RKO (cell line): ENCODE measurements at regions not wholly inside any gene's neighbourhood (a gene's known extent, or its start where the extent isn't known, plus 50 kb on each side); places are given as distances from the start of the nearest gene placed in this dataset.
"Not testable (repeated sequence)": the region's sequence is repeated elsewhere in the genome, so short reads cannot be mapped to it uniquely, and the experiment has no call there.

Experiments
- DNase-seq: peaks from one replicate; pipeline ENCODE4 v3.0.0-alpha.2; 2016; ENCODE audit warnings: low spot score

DNA sequence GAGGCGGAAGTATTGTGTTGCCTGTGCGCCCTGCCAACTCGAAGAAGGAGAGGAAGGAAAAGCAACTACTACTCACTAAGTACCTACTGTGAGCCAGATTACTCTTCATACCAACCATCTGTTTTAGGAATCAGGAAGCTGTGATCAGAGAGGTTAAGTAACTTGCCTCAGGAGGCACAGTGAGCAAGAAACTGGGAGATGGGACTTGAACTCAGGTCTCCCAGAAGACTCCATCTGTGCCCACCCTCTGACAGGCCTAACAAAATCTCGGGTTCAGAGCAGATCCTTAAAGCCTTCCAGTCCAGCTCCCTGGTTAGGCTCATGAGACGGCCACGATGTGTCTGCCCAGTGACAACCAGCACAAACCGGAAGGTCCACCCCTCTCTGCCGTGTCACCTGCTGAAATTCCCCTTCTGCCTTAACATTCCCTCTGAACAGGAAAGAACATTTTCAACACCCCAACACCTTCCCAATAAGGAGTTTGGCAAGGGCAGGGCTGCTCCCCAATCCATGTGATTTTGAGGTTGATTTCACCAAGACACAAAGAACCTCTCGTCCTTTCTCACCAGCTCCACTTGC, 230.1 kb downstream of the TOMM20 start:
- no peak for DNase-seq

DNA sequence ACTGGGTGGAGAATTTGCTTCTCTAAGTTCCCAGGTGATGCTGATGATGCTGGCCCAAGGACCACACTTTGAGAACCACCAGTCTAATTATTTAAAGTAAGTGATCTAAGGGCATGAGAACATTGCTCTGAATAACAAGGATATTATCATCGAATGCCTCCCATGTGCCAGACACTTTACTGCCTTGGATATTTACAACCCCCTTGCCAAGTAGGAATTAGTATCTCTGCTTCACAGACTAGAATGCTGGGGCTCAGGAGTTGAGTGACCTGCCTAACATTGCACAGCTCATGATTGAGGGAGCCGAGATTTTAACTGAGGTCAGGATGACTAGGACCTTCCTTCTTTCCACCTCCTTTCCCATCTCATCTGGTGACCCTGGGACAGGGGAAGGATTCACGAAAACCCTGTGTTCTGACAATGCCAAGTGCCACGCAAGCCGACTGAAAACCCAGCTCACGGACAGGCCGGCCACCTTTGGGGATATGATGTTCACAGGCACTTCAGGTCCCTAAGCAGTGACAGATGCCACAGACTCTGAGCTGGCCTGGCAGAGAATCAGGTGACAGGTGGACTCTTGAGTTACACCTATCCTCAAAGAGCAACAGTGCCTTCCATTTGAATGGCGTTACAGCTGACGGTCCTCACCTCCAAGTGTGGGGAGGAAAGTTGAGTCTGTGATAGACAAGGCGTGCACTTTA, 230.7 kb downstream of the TOMM20 start:
- DNase-seq: no peak

DNA sequence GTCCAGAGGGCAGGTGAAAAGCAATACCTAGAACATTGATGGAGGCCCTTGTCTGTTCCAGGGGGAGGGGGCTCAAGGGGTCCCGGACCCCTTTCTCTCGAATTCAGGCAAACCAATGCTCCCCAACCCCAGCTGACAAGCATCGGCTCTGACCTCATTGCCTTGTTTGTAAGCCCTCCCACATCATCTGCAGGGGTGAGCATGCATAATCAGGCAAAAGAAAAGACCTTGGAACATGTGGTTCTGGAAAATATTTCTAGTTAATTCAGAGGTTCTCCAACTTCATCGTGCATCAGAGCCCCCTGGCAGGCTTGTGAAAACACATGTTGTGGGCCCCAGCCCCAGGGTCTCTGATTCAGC, 231.3 kb downstream of the TOMM20 start:
- no peak for DNase-seq

DNA sequence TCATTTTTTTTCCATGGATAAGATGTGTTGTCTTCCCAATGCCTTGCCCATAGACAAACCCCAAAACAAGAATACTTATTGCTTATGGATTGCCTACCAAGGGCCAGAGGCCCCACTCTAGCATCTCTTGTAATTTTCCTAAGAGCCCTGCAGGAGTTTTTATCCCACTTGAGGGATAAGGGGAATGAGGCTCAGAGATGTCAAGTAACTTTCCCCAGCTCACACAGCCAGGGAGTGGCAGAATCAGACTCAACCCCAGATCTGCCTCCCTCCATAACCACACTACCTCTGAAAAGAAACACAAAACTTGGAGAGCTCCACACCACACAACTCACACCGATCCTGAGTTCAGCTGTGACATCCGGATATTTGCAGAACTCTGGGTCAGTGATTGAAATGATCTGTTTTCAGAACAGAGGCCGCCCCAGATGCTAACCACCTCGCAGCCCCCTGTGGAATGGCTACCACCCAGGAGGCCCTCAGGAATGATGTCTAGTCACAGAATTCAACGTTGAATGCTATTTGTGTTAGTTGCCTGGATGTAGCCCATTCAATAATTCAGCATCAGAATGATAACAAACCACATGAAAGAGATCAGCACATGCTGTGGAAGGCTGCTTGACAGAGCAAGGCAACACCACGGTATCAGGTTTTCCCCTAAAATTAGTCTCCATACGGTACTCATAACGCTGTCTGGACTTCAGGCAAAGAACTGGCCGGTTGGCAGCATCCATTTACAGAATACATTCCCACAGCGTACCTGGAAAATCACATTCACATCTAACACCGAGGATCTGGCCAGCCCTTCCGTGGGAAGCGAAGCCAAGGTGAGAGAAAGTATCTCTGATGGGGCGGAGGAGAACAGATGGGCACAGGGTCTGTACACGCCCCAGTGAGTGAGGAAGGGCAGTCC, 231.9 kb downstream of the TOMM20 start:
- DNase-seq: no peak

DNA sequence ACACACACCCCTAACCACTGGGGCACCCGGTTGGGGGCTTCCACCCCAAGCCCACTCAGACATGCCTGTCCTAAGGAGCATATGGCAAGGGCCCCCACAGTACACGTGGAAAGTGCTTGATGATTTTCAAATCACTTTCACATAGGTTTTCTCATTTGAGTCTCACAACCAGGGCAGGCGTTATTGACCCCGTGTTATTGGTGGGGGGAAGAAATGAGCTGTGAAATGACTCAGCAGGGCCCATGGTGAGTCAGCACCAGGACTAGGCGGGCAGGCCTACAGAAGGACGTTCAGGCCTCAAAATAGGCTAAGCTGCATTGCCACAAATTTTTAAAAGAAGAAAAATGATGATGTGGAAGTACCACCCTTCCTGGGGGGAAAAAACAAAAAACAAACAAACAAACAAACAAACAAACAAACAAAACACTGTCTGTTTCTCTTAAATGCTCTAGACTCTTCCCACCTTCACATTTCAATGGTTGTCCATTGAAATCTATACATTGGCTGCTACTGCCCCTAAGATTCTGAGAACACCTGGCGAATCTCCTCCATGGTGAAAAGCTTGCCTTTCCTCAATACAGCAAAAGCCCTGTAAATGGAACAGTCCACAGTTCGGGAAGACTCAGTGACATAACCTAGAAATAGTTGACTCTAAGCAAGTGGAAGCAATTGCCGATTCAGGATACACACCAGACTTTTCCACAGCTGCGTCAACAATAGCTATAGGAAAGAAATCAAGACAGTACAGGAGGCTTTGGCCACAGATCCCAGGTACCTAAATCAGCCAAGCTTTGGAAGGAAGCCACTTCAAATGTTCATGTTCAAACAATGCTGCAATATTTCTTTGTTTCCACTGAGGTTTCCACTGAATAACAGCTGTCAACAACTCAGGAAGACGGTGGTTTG, 234.7 kb downstream of the TOMM20 start:
- DNase-seq: peak; percentile 63

DNA sequence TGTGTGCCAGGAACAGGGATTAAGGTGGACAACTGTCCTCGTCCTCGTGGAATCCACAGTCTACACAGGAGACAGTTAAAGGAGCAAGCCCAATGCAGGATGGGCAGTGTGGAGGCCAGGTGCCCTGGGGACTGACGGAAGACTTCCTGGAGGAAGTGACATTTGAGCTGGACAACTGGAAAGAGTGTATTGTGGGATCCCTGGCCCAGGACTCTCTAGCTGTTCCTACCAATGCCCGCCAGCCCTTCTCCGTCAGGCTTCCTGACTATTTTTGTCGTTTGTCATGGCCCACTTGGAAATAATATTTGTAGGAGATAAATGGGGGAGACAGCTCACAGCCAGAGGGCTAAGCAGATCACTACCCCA, 235.3 kb downstream of the TOMM20 start:
- no peak for DNase-seq

DNA sequence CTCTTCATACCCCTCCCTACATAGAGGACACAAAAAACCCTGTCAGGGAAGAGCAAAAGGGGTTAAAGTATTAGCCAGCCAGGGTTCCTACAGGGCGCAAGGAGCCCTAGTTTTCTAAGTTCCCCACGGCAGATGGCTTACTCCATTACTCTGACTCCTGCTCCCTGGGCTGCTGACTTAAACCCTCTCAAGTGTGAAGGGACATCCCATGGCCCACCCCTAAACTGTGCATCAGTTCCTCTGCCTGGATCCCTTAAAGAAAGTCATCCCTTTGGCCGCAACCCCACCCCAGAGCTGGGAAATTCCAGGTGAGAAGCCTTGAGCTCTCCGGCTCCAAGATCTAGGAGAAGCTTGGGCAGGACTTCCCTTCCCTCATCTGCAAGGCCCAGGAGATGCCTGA, 236.0 kb downstream of the TOMM20 start:
- no peak for DNase-seq

DNA sequence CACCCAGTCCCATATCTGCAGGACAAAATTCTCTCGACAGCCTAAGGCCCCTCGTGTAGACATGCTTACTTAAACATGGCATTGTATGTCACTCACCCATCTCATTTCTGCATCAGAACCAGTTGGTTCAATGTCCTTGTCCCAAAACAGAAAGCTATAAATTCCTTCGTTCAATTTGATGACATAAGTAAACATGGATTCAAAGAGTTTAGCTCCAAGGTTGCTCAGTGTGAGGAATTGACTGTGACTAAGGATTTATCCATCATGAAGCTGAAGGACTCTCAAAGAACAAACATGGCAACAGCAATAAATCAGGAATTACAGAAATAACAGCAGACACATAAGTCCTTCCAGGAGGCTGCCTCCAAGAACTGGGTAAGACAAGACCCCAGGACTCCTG, 237.2 kb downstream of the TOMM20 start:
- no peak for DNase-seq

DNA sequence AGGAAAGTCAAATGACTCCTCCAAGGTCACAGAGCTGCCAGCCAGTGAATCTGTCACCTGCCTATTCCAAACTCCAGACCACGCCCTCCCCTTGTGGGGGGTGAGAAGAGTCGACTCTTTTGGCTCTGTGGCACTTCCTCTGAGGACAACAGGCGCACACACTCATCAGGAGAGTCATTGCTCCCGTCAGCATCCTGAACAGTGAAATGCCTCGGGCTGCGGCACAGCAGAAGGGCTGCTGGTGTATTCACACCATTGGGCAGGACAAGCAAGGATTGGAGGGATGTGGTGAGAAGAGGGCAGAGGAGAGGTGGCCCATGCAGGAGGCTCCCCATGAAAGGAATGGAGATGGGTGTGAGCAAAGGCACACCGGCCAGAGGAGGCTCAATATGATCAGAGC, 239.0 kb downstream of the TOMM20 start:
- DNase-seq: no peak

DNA sequence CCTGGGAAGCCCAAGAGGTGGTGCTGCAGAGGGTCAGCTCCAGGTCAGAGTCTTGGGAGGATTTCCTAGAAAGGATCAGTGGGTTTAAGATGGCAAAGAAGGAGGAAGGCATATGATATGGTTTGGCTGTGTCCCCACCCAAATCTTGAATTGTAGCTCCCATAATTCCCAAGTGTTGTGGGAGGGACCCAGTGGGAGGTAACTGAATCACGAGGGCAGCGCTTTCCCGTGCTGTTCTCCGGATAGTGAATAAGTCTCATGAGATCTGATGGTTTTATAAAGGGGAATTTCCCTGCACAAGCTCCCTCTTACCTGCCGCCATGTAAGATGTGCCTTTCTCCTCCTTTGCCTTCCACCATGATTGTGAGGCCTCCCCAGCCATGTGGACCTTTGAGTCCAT, 240.4 kb downstream of the TOMM20 start:
- DNase-seq: not testable (repeated sequence)

DNA sequence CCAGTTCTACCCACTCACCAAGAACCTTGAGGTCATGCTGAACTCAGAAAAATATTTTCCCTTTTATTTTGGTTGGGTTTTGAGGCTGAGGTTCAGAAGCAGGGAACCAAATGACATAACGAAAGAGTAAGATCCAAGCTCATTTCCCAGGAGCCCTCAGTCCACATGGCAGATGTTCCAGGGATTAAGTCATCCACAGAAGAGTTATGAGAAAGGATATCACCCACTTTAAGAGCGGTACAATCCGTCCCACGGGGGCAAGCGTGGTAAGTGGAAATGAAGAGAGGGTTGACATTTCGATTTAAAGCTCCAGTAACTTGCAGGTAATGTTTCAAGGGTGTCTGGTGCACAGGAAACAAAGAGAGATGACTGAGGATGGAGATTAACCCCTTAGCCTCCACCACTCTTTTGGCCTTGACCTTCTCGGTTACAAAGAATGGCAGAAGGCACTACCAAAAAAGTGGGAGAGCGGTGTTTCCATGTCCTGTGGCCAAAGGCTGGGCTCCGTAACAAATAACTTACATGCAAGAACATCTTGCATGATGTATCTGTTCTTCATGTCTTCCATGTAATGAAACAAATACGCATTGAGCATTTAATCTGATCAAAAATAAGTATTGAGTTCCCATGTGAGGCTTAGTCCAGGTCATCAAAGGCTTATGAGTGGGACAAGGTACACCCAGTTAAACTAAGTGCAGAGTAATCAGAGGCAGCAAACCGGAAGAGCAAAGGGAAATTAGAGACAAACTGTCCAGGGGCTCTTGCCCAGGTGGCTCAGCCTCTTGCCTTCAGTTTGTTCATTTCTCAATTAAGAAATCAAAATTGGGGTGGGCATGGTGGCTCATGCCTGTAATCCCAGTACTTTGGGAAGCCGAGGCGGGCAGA, 241.4 kb downstream of the TOMM20 start:
- DNase-seq: no peak

DNA sequence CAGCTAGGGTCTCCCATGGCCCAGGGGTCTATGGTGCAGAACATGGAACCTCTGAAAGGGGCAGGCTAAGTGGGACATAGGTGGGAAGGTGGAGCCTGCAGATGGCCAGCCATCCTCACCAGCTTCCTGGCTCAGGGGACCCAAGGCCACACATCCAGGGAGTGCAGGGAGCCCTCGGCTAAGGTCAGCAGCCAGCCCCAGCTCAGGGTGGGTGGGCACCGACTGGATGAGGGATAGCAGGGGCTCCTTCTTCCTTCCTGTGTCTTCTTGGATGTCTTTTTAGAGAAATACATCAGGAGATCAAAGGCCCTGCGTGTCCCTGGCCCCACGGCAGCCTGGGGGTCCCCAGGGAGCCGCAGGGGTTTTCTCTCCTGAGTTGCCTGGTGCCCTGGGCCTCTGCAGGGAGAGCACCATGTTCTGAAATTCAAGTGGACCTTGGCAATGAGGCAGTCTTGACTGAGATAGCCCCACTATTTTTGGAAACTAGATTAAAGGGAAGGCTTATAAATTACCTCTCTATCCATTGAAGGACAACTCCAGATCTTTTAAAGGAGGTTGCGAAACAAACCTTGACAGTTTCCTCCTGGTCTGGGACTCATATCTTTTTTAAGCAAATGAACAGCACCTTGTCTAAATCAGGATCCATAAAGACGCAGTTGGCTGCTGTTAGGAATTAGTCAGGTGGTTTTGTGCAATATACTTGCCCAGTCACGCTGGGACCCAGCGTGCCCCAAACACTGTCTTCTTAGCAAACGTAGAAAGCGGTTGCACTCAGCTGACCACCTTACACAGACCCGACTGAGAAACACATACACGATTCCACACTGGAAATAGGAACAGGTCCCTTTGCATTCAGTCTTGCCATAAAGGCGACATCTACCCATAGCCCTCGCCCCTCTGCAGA, 242.3 kb downstream of the TOMM20 start:
- no peak for DNase-seq

DNA sequence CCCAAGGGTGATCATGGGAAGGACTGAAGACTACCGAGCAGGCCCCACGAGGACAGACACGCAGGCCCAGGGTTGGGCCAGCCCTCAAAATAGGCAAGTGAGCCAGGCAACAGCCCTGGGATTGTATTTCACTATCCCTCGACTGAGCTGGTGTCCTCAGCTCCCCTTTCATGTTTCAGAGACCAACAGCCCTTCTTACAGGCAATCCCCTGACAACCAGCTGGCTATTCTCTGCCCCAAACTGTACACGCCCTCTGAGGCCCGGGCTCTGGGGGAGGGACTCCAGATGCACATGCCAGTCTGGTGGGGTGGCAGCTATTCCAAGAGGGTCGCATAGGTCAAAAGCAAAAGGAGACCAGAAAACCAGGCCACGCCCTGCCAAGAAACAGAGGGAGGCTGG, 243.0 kb downstream of the TOMM20 start:
- no peak for DNase-seq

DNA sequence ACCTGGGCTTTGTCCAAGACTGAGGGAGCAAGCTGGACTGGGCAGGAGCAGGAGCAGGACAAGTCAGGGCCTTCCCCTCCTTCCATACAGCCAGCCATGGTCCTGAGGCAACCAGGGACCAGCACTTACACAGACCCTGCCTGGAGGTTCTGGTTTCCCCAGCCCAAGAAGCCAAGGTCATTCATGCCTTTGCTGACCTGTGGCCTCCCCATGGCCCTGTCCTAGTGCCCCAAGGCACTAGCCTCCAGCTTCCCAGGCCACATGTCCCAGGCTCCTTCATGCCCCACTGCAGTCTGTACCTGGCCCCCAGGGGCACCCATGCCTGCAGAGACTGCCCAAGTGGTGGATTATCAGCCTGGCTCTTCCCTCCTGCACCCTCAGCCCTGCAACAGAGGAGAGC, 243.9 kb downstream of the TOMM20 start:
- no peak for DNase-seq

DNA sequence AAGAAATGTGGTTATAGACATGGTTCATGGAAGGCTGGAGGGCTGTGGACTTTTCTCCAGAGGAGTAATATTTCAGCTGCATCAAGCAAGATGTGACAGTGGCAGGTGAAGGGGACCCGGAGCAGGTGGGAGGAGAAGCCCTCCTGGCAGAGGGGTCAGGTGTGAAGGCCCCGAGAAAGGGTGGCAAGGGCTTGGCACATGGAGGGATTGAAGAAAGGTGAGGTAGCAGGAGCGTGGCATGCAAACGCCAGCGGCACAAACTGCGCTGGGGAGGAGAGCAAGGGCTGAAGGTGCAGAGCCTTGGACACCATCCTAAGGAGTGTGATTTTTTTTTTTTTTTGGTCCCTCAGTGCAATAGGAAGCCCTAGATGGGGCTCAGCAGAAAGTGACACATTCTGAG, 244.6 kb downstream of the TOMM20 start:
- DNase-seq: no peak

DNA sequence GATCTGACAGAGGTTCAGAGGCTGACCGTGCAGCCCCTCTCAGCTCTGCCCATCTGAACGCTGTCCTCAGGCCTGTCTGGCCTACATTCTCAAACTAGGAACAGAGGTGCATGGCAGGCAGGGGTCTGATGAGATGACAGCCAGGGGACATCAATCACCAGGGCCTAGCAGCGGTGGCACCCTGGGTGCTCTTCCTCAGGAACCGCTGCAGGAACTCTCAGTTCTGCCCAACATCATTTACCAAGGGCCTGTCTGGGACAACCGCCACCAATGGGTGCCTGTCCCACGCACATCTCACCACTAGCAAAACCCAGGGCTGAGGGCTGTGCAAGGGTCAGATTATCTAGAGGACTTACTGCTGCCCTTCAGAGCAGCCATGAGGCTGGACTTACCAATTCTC, 245.7 kb downstream of the TOMM20 start:
- no peak for DNase-seq

DNA sequence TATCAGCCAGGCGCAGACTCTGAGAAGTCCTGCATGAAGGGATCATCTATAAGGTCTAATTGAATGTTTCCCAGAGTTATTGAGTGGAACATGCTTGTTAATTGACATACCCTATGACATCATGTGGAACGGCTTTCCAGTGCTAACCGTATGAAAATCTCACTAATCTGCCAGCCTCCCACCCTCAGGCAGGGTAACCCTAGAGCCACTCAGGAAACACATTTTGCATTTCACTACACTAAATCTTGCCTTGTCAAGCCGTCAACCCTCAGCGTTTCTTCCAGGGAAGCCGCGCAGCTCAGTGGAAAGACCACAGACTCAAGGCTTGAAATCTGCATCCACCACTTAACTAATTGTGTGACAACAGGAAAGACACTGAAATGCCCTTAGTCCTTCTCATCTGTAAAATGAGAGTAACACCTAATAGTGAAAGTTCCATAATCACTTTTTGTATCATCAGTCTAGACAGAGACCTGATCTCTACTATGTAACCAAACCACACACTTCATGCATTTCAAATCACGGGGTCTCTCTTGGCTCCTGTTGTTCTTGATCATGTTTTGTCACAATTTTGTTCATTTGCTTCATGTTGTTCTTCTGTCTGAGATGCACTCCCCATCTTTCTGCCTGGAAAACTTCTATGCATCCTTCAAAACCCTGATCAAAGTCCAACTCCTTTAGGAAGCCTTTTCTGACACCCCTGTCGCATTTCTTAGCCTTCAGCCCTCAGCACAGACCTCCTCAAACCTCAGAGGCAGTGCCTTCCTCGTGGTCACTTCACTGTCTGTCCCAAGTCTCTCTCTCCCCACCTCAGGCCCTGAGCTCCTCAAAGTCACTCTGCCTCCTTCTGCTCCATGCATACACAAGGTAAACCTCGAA, 246.5 kb downstream of the TOMM20 start:
- no peak for DNase-seq

DNA sequence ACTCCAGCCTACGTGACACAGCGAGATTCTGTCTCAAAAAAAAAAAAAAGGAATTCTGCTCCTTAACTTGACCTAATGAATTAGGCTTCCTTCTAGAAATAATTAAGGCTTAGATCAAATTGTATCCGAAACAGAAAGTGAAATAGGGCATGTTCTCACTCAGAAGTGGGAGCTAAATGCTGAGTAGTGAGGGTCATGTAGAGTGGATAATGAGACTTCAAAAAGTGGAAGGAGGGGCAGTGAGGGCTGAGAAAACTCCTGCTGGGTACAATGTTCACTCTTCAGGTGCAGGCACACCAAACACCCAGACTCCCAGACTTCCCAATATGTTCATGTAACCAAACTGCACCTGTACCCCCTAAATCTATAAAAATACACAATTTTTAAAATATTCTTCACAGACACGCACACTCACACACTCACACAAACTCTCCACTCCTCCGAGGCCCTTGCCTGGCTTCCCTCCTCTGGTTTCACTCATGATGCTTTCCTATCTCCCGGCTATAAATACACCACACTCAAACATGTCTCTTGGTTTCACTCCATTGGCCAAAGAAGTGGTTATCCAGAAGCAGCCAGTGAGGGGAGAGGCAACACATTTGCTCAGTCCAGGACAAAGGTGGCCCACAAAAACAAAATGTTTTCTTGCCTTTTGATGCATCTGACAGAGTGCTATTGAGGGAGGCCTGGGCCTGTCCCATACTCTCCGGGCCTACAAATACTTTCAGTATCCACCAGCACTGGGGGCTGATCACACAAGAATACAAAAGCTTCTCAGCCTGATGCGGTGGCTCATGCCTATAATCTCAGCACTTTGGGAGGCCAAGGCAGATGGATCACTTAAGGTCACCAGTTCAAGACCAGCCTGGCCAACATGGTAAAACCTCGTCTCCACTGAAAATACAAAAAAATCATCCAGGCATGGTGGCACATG, 249.2 kb downstream of the TOMM20 start:
- DNase-seq: no peak
